ENCODE measurements at regions not wholly inside any gene's neighbourhood (a gene's known extent, or its start where the extent isn't known, plus 50 kb on each side); places are given as distances from the start of the nearest gene placed in this dataset.

DNA sequence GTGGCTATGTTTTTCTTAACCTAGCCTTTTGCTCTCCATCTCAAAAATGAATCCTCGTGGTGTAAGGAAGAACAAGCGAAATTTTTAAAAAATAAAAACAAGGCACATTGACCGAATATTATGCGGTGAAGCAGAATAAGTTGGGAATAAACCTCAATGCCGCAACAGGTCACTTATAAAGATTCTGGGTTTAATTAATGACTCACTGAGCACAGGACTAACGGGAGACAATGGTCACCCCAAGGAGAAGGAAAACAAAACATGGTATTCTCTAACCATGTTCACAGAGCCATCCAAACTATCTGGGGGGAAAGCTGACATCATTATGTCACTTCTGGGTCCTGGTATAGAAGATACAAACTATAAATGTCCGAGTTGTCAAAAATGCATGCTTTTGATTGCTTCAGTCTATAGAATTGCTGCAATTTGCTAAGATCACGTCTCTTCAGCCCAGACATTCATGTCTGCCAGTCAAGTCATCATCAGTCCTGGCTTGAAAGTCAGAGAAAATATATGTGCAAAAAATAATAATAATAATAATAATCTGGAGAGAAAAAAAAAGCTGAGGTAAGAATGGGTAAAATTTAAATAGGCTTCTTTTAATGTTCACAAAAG is 280.6 kb downstream of the NR2F1-AS1 start:
- Mint-ChIP-seq H3K36me3 (ENCODE audit: insufficient read depth) (no peaks in the 10 kb centered on the region), H3K4me1 (ENCODE audit: low read depth) (peaks cover 12% of the 10 kb centered on the region), H3K27ac (no peak overlapping the region), H3K9me3 (ENCODE audit: low read depth) (no peaks in the 10 kb centered on the region), H3K27me3 (no peaks in the 10 kb centered on the region), H3K4me3 (ENCODE audit: low read depth) (no peak overlapping the region)
- TF ChIP-seq, protein P1, sequence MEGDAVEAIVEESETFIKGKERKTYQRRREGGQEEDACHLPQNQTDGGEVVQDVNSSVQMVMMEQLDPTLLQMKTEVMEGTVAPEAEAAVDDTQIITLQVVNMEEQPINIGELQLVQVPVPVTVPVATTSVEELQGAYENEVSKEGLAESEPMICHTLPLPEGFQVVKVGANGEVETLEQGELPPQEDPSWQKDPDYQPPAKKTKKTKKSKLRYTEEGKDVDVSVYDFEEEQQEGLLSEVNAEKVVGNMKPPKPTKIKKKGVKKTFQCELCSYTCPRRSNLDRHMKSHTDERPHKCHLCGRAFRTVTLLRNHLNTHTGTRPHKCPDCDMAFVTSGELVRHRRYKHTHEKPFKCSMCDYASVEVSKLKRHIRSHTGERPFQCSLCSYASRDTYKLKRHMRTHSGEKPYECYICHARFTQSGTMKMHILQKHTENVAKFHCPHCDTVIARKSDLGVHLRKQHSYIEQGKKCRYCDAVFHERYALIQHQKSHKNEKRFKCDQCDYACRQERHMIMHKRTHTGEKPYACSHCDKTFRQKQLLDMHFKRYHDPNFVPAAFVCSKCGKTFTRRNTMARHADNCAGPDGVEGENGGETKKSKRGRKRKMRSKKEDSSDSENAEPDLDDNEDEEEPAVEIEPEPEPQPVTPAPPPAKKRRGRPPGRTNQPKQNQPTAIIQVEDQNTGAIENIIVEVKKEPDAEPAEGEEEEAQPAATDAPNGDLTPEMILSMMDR (IDR thresholded peaks at IDR 0.05; ENCODE audit: unreplicated experiment): no peak
- no peak for DNase-seq (ENCODE audit: low spot score, unreplicated experiment)

DNA sequence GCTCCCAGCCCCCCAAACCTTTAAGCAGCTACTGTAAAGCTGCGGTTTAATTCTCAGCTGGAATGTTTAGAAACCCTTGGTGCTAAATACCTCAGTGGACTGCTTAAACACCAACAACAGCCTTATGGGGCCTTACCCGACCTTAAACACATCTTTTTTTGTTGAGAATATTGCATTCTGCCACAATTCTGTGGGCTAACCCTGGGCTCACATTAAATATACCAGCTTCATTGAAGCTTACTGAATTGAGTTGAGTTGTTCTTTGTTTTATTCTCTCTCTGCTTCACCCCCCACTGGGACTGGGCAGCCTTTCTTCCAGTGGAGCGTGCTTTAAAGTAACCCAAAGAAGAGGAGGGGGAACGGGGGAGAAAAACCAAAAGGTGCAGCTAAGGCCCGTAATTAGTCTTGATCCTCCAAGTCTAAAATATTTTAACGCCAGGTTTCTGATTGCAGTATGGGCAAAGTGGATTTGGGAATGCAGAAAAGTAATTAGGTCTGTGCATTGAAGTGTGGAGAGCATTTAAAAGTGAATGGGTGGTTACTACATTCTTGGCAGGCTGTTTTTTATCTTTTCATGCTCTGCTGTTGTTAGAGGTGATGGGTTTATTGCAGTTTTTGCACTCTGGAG is 281.2 kb downstream of the NR2F1-AS1 start:
- no peak for DNase-seq (ENCODE audit: low spot score, unreplicated experiment)
- no peak overlapping the region for H3K4me3 Mint-ChIP-seq (ENCODE audit: low read depth)
- TF ChIP-seq, protein P1 (IDR thresholded peaks at IDR 0.05; ENCODE audit: unreplicated experiment): no peak
- H3K36me3 Mint-ChIP-seq (ENCODE audit: insufficient read depth): no peaks in the 10 kb centered on the region
- peak overlapping the region; percentile 15 for H3K27ac Mint-ChIP-seq
- H3K4me1 Mint-ChIP-seq (ENCODE audit: low read depth): peaks cover 12% of the 10 kb centered on the region
- H3K27me3 Mint-ChIP-seq: no peaks in the 10 kb centered on the region
- H3K9me3 Mint-ChIP-seq (ENCODE audit: low read depth): no peaks in the 10 kb centered on the region

DNA sequence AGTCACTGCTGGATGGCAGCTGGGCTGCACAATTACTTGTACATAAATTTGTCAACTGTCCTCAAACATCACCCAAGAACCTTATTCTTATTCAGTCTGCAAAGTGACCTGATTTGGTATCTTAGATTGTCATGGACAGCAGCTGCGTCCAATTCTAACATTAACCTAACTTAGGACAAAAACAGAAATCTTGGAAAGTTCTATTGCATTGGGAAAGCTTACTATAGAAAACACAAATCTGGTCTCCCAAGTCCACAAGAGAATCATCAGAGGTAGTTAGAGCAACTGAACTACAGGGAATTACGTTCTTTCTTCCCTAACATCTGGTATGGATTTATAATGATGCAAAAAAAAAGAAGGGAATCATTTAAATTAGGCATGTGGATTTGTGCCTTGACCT is 283.9 kb downstream of the NR2F1-AS1 start:
- TF ChIP-seq, protein P1 (IDR thresholded peaks at IDR 0.05; ENCODE audit: unreplicated experiment): no peak
- Mint-ChIP-seq H3K27ac (no peak overlapping the region), H3K36me3 (ENCODE audit: insufficient read depth) (no peaks in the 10 kb centered on the region), H3K4me1 (ENCODE audit: low read depth) (peaks cover 8% of the 10 kb centered on the region), H3K4me3 (ENCODE audit: low read depth) (no peak overlapping the region), H3K9me3 (ENCODE audit: low read depth) (no peaks in the 10 kb centered on the region), H3K27me3 (no peaks in the 10 kb centered on the region)
- no peak for DNase-seq (ENCODE audit: low spot score, unreplicated experiment)

DNA sequence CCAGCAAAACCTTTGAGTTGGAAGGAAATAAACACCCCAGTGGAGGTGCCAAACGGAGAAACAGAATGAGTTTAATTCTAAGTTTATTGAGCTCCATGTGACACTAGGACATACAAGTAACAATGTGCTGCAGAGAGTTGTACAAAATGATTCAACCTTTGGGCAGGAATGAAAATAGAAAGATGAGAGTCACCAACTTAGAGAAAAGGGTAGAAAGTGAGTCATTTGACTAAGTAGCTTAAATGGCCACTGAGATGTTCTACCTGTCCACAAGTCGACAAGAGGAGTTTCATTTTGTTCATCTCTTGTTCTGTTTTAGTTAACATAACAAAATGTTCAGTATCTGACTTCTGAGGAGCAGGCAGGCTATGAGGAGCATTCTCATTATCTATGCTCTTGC is 284.7 kb downstream of the NR2F1-AS1 start:
- Mint-ChIP-seq H3K27me3 (no peaks in the 10 kb centered on the region), H3K4me3 (ENCODE audit: low read depth) (no peak overlapping the region), H3K4me1 (ENCODE audit: low read depth) (peaks cover 10% of the 10 kb centered on the region), H3K27ac (no peak overlapping the region), H3K9me3 (ENCODE audit: low read depth) (no peaks in the 10 kb centered on the region), H3K36me3 (ENCODE audit: insufficient read depth) (no peaks in the 10 kb centered on the region)
- no peak for DNase-seq (ENCODE audit: low spot score, unreplicated experiment)
- TF ChIP-seq, protein P1 (IDR thresholded peaks at IDR 0.05; ENCODE audit: unreplicated experiment): no peak

DNA sequence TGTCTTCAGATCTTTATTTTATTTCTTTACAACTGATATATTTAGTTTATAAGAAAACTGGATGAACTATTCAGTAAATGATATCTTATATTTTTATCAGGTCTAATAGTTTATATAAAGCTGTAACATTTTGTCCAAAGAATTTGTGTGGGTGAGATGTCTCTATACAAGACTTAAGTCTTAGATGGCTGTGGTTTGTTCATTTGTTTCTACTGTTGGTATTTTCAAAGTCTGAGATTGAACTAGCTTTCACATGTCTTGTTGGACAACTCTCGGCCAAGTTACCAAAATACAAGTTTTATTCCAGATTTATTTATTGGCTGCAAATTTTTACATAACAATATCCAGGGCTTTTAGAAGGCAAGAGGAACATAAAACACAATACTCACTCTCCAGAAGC is 286.0 kb downstream of the NR2F1-AS1 start:
- peaks cover 7% of the 10 kb centered on the region for H3K4me1 Mint-ChIP-seq (ENCODE audit: low read depth)
- TF ChIP-seq, protein P1 (IDR thresholded peaks at IDR 0.05; ENCODE audit: unreplicated experiment): no peak
- H3K27ac Mint-ChIP-seq: no peak overlapping the region

More for the DNA sequence above, 286.0 kb downstream of the NR2F1-AS1 start:
- Mint-ChIP-seq H3K4me3 (ENCODE audit: low read depth) (no peak overlapping the region), H3K27me3 (no peaks in the 10 kb centered on the region), H3K9me3 (ENCODE audit: low read depth) (no peaks in the 10 kb centered on the region), H3K36me3 (ENCODE audit: insufficient read depth) (no peaks in the 10 kb centered on the region)
- no peak for DNase-seq (ENCODE audit: low spot score, unreplicated experiment)
